GM23338 (cell line): ENCODE measurements at regions not wholly inside any gene's neighbourhood (a gene's known extent, or its start where the extent isn't known, plus 50 kb on each side); places are given as distances from the start of the nearest gene placed in this dataset.

Experiments used
- CREB1 ChIP-seq: fragments of 250-450 bp; sonication (Bioruptor Pico); IDR thresholded peaks from 2 replicates; pipeline ENCODE4 v1.5.0; 2020; ENCODE audit warnings: low read depth, mild to moderate bottlenecking, moderate library complexity
- CTCF ChIP-seq, 2 experiments: fragments of 200-600 bp in 1 of 2; sonication (generic) in 1 of 2; conservative IDR thresholded peaks; 2 replicates each; pipeline versions ENCODE4 v1.5.1 to v1.6.1; 2016 to 2017; ENCODE audit warnings: antibody characterized with exemption in 2 of 2, low read depth in 2 of 2, mild to moderate bottlenecking in 2 of 2, moderate library complexity in 1 of 2
- ETS1 ChIP-seq: IDR thresholded peaks from 2 replicates; pipeline ENCODE4 v1.6.1; 2016; ENCODE audit warnings: antibody characterized with exemption
- EZH2 ChIP-seq: fragments of 200-600 bp; sonication (generic); IDR thresholded peaks from one replicate; pipeline ENCODE4 v1.8.0; 2017; ENCODE audit warnings: antibody characterized with exemption, mild to moderate bottlenecking, low read depth; ENCODE audit not compliant: unreplicated experiment
- EZH2phosphoT487 ChIP-seq: fragments of 200-600 bp; sonication (generic); IDR thresholded peaks from one replicate; pipeline ENCODE4 v1.8.1; 2018; ENCODE audit warnings: antibody characterized with exemption; ENCODE audit not compliant: unreplicated experiment
- JUNB ChIP-seq: IDR thresholded peaks from one replicate; pipeline ENCODE4 v1.6.1; 2016; ENCODE audit warnings: antibody characterized with exemption; ENCODE audit not compliant: unreplicated experiment
- NANOG ChIP-seq: IDR thresholded peaks from 2 replicates; pipeline ENCODE4 v1.6.1; 2016; ENCODE audit warnings: antibody characterized with exemption, borderline replicate concordance
- POLR2AphosphoS5 ChIP-seq: IDR thresholded peaks from 2 replicates; pipeline ENCODE4 v1.6.1; 2016; ENCODE audit warnings: antibody characterized with exemption, low read depth
- STAT1 ChIP-seq: IDR thresholded peaks from one replicate; pipeline ENCODE4 v1.6.1; 2016; ENCODE audit warnings: antibody characterized with exemption; ENCODE audit not compliant: unreplicated experiment
- ZNF114 ChIP-seq: fragments of 250-450 bp; sonication (Bioruptor Pico); IDR thresholded peaks from 2 replicates; pipeline ENCODE4 v1.5.0; 2020; ENCODE audit warnings: mild to moderate bottlenecking, moderate library complexity
- ZNF462 ChIP-seq: fragments of 250-450 bp; sonication (Bioruptor Pico); IDR thresholded peaks from 2 replicates; pipeline ENCODE4 v1.5.0; 2020; ENCODE audit warnings: mild to moderate bottlenecking, moderate library complexity

- no peak for TF ChIP-seq ZNF462 (CRISPR knock-in tag)
- no peak for TF ChIP-seq STAT1
- TF ChIP-seq ZNF114 (CRISPR knock-in tag), result no peak
- TF ChIP-seq EZH2phosphoT487, result no peak
- TF ChIP-seq CREB1 (CRISPR knock-in tag), result no peak
- TF ChIP-seq NANOG, result no peak
- TF ChIP-seq CTCF (conservative IDR thresholded peaks at IDR 0.05; ENCODE audit: low read depth in 2 of 2), result no peak
- TF ChIP-seq POLR2AphosphoS5, result no peak
- no peak for TF ChIP-seq JUNB
- TF ChIP-seq EZH2, result no peak
- no peak for TF ChIP-seq ETS1
These were observed 435.4 kb downstream of the MMUT start (continued) for GRCh38 chr6:49027644-49028043.
